ENCODE measurements at regions not wholly inside any gene's neighbourhood (a gene's known extent, or its start where the extent isn't known, plus 50 kb on each side); places are given as distances from the start of the nearest gene placed in this dataset.

- Histone ChIP-seq H3K79me2 (ENCODE audit: control insufficient read depth in 1 of 2, insufficient read depth in 2 of 2, low read length in 2 of 2) (no peaks in the 10 kb centered on the region), H3K23me2 (ENCODE audit: low read depth, low read length) (no peaks in the 10 kb centered on the region), H3K23ac (ENCODE audit: insufficient read length) (no peak overlapping the region), H3K9ac (replicated peaks in 1 of 4; ENCODE audit: extremely low read depth in 1 of 4, low read depth in 3 of 4, low read length in 3 of 4) (no peak overlapping the region), H2BK5ac (ENCODE audit: low read depth, low read length) (no peak overlapping the region), H4K5ac (ENCODE audit: insufficient read length, low read depth, low read length) (no peak overlapping the region), H3K4me1 (replicated peaks in 1 of 4; ENCODE audit: control insufficient read depth in 3 of 4, insufficient read depth in 4 of 4, low read length in 3 of 4) (no peaks in the 10 kb centered on the region), H2BK120ac (replicated peaks; ENCODE audit: low read depth, low read length) (no peak overlapping the region), H3K4ac (replicated peaks; ENCODE audit: insufficient read length, low read depth, low read length) (no peak overlapping the region), H2AK5ac (ENCODE audit: low read depth, low read length) (no peak overlapping the region), H4K8ac (ENCODE audit: extremely low read depth, insufficient read depth, low read length) (no peak overlapping the region), H4K20me1 (replicated peaks in 1 of 2; ENCODE audit: control insufficient read depth in 1 of 2, insufficient read depth in 2 of 2, low read length in 2 of 2) (no peaks in the 10 kb centered on the region), H3K27me3 (replicated peaks in 1 of 4; ENCODE audit: control insufficient read depth in 3 of 4, extremely low read depth in 1 of 4, insufficient read depth in 3 of 4, low read length in 3 of 4) (no peaks in the 10 kb centered on the region), H3K36me3 (ENCODE audit: control insufficient read depth in 2 of 4, insufficient read depth in 4 of 4, low read length in 3 of 4) (no peaks in the 10 kb centered on the region), H3K9me3 (ENCODE audit: insufficient read depth in 2 of 2, low read depth in 1 of 2, low read length in 1 of 2) (no peaks in the 10 kb centered on the region), H3K18ac (ENCODE audit: extremely low read depth, low read length) (no peak overlapping the region), H3K4me2 (ENCODE audit: insufficient read depth in 1 of 2, low read depth in 2 of 2, low read length in 2 of 2) (no peak overlapping the region), H3K14ac (ENCODE audit: insufficient read length) (no peak overlapping the region), H3K4me3 (ENCODE audit: extremely low read depth in 1 of 4, insufficient read depth in 2 of 4, low read depth in 3 of 4, low read length in 4 of 4) (no peak overlapping the region), H3K56ac (replicated peaks; ENCODE audit: insufficient read length, low read depth, low read length) (no peak overlapping the region), H4K91ac (replicated peaks; ENCODE audit: insufficient read length, low read length) (no peak overlapping the region), H2BK12ac (ENCODE audit: low read depth, low read length) (no peak overlapping the region), H2AFZ (ENCODE audit: low read length) (no peak overlapping the region), H2BK20ac (ENCODE audit: low read length) (no peak overlapping the region), H3K27ac (ENCODE audit: low read depth, low read length) (no peak overlapping the region), H3K79me1 (ENCODE audit: low read depth, low read length) (no peaks in the 10 kb centered on the region), H2BK15ac (ENCODE audit: low read length) (no peak overlapping the region)
- ChIA-PET CTCF (ENCODE audit: partially characterized antibody) (no interaction called here), POLR2A (ENCODE audit: partially characterized antibody) (no interaction called here)
- no peak for DNase-seq (ENCODE audit: low read depth in 1 of 2, low spot score in 2 of 2)
- FAIRE-seq, result no peak
- no peak for TF ChIP-seq RFX5 (IDR thresholded peaks at IDR 0.05; ENCODE audit: borderline replicate concordance, low read depth, low read length)
- no peak for TF ChIP-seq CHD1 (IDR thresholded peaks at IDR 0.05; ENCODE audit: low read depth, low read length)
- no peak for TF ChIP-seq JUN (IDR thresholded peaks at IDR 0.05; ENCODE audit: low read depth, low read length)
- no peak for TF ChIP-seq KDM5A (IDR thresholded peaks at IDR 0.05; ENCODE audit: low read length)
Measured at GRCh38 chr13:67298297-67298696, 68.2 kb upstream of the PCDH9 start.

All from H1 (cell line).